ENCODE measurements at regions not wholly inside any gene's neighbourhood (a gene's known extent, or its start where the extent isn't known, plus 50 kb on each side); places are given as distances from the start of the nearest gene placed in this dataset.

GRCh38 chr13:44267203-44267602 lies 106.4 kb upstream of the SERP2 start:
- H3K4me3 ChIP-seq (ENCODE audit: low read length), result no peak overlapping the region
- TF ChIP-seq CTCF (conservative IDR thresholded peaks at IDR 0.05; ENCODE audit: low read length), result no peak
- DNase-seq (ENCODE audit: low read depth), result no peak

- TF ChIP-seq CTCF (conservative IDR thresholded peaks at IDR 0.05; ENCODE audit: low read length), result no peak
- H3K4me3 ChIP-seq (ENCODE audit: low read length), result no peak overlapping the region
- peak; percentile 91 for DNase-seq (ENCODE audit: low read depth)
Observed at GRCh38 chr13:44267980-44268379, 105.6 kb upstream of the SERP2 start.

- no peak overlapping the region for H3K4me3 ChIP-seq (ENCODE audit: low read length)
- no peak for TF ChIP-seq CTCF (conservative IDR thresholded peaks at IDR 0.05; ENCODE audit: low read length)
- no peak for DNase-seq (ENCODE audit: low read depth)
Observed at GRCh38 chr13:44268980-44269379, 104.6 kb upstream of the SERP2 start.

- TF ChIP-seq CTCF (conservative IDR thresholded peaks at IDR 0.05; ENCODE audit: low read length), result no peak
- H3K4me3 ChIP-seq (ENCODE audit: low read length), result no peak overlapping the region
- no peak for DNase-seq (ENCODE audit: low read depth)
Observed at GRCh38 chr13:44270150-44270549, 103.5 kb upstream of the SERP2 start.

GRCh38 chr13:44271031-44271455 lies 102.6 kb upstream of the SERP2 start:
- no peak overlapping the region for H3K4me3 ChIP-seq (ENCODE audit: low read length)
- peak; percentile 52 for DNase-seq (ENCODE audit: low read depth)
- TF ChIP-seq CTCF (conservative IDR thresholded peaks at IDR 0.05; ENCODE audit: low read length), result no peak

GRCh38 chr13:44271473-44271872 lies 102.2 kb upstream of the SERP2 start:
- no peak overlapping the region for H3K4me3 ChIP-seq (ENCODE audit: low read length)
- no peak for TF ChIP-seq CTCF (conservative IDR thresholded peaks at IDR 0.05; ENCODE audit: low read length)
- DNase-seq (ENCODE audit: low read depth), result no peak

GRCh38 chr13:44271915-44272341 lies 101.7 kb upstream of the SERP2 start:
- TF ChIP-seq CTCF (conservative IDR thresholded peaks at IDR 0.05; ENCODE audit: low read length), result no peak
- DNase-seq (ENCODE audit: low read depth), result peak; percentile 16
- H3K4me3 ChIP-seq (ENCODE audit: low read length), result no peak overlapping the region

Measured in AG10803 (cell line).